ENCODE measurements at regions not wholly inside any gene's neighbourhood (a gene's known extent, or its start where the extent isn't known, plus 50 kb on each side); places are given as distances from the start of the nearest gene placed in this dataset.

GRCh38 chr4:111466811-111467604 is 678.2 kb upstream of the FAM241A start:
- TF ChIP-seq YY1 (IDR thresholded peaks at IDR 0.05; ENCODE audit: insufficient read depth, insufficient read length): no peak
- TF ChIP-seq ZNF274 (IDR thresholded peaks at IDR 0.05; ENCODE audit: low read depth, low read length): no peak

Data from NT2/D1 (cell line).